NB4 (cell line): ENCODE measurements at regions not wholly inside any gene's neighbourhood (a gene's known extent, or its start where the extent isn't known, plus 50 kb on each side); places are given as distances from the start of the nearest gene placed in this dataset.

Source experiments
- POLR2A ChIP-seq: IDR thresholded peaks from 2 replicates; pipeline ENCODE4 v1.6.1; 2011; ENCODE audit warnings: mild to moderate bottlenecking; ENCODE audit not compliant: insufficient read length; ENCODE audit errors: extremely low read depth
- TF ChIP-seq, protein P1 (sequence below): IDR thresholded peaks from one replicate; pipeline ENCODE4 v1.5.1; 2012; ENCODE audit warnings: low read depth, low read length
- TF ChIP-seq, protein P2 (sequence below): IDR thresholded peaks from 2 replicates; pipeline ENCODE4 v1.6.1; 2011; ENCODE audit warnings: low read depth, low read length

DNA sequence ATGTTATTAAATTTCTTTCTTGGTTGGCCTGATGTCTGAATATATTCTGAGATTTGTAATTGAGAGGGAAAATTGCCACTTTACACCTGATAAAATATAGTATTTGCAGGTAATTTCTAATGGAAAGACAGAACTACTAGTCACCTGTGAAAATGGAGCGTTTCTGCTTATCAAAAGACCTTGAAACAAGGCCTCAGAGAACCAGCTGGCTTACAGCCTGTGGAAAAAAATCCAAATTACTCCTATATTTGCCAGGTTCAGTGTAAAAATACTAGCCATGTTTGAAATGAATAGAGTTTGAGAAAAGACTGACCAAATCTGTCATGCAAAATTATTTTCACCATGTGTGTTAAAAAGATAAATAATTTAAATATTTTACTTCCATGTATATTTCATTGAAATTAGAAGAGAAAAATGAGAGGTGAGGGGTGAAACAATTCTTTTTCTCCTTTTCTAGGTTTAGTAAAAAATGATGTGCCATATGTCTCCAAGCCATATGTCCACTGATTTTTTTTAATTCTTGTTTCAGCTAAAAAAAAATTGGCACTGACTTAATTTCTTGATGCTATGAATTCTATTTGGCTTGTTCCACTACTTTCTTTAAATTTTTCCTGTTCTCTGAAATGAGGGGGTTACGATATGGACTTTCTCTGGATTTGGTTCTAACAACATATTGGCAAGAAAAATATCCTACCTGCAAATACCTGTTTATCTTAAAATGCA, 464.9 kb downstream of the GRXCR1 start:
- no peak for TF ChIP-seq POLR2A
- TF ChIP-seq, protein P1, sequence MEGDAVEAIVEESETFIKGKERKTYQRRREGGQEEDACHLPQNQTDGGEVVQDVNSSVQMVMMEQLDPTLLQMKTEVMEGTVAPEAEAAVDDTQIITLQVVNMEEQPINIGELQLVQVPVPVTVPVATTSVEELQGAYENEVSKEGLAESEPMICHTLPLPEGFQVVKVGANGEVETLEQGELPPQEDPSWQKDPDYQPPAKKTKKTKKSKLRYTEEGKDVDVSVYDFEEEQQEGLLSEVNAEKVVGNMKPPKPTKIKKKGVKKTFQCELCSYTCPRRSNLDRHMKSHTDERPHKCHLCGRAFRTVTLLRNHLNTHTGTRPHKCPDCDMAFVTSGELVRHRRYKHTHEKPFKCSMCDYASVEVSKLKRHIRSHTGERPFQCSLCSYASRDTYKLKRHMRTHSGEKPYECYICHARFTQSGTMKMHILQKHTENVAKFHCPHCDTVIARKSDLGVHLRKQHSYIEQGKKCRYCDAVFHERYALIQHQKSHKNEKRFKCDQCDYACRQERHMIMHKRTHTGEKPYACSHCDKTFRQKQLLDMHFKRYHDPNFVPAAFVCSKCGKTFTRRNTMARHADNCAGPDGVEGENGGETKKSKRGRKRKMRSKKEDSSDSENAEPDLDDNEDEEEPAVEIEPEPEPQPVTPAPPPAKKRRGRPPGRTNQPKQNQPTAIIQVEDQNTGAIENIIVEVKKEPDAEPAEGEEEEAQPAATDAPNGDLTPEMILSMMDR, result no peak
- TF ChIP-seq, protein P2, sequence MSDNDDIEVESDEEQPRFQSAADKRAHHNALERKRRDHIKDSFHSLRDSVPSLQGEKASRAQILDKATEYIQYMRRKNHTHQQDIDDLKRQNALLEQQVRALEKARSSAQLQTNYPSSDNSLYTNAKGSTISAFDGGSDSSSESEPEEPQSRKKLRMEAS, result no peak
